NCI-H1694 (cell line): ENCODE measurements at regions not wholly inside any gene's neighbourhood (a gene's known extent, or its start where the extent isn't known, plus 50 kb on each side); places are given as distances from the start of the nearest gene placed in this dataset.

Source experiments
- DNase-seq: peaks from one replicate; lab custom pipeline; 2025; lab: John Stamatoyannopoulos, UW

DNA sequence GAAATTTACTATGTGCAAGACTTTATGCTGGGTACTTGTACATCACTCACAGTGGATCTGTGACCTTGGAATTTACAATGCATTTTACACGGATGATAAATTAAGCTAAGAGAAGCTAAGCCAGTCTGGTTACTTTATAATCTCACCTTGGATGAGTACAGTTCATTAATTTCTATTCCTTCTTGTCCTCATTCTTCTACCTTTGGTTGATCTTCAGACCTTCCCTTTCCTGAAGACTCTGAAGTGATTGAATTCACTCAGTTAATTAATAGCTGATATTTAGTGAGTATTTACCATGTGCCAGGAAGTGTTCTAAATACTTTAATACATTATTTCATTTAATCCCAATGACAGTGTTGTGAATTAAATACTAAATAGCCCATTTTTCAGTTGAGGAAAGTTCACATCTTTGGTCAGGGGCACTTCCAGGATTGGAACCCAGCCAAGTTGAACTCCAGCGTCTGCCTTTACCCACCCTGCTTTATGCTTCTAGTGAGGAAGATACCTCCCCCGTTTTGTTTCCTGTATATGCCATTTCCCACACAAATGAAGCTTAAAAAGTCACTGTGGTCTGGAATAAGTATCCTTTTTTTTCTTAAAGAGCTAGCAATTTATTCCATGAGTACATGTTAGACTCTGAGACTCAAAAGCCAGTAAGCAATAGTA is 146.6 kb downstream of the TLR5 start:
- no peak for DNase-seq

DNA sequence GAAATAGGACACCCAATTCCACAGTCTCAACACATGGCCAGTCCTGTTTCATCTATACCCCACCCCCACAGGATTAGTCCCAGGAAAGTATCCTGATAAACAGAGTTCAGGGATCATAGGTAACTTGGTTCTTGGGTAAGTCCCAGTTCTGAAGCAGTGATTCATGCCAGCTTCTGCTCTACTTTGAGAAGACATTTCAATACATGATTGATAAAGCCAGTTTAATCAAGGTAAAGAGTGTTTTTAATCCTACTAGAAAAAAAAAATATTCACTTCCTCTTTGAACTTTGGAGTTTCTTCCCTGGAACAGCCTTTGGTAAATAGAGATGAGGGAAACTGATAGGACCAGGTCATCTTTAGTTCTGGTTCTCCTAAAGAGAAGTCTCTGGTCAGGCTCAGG is 142.4 kb downstream of the TLR5 start:
- DNase-seq: no peak

DNA sequence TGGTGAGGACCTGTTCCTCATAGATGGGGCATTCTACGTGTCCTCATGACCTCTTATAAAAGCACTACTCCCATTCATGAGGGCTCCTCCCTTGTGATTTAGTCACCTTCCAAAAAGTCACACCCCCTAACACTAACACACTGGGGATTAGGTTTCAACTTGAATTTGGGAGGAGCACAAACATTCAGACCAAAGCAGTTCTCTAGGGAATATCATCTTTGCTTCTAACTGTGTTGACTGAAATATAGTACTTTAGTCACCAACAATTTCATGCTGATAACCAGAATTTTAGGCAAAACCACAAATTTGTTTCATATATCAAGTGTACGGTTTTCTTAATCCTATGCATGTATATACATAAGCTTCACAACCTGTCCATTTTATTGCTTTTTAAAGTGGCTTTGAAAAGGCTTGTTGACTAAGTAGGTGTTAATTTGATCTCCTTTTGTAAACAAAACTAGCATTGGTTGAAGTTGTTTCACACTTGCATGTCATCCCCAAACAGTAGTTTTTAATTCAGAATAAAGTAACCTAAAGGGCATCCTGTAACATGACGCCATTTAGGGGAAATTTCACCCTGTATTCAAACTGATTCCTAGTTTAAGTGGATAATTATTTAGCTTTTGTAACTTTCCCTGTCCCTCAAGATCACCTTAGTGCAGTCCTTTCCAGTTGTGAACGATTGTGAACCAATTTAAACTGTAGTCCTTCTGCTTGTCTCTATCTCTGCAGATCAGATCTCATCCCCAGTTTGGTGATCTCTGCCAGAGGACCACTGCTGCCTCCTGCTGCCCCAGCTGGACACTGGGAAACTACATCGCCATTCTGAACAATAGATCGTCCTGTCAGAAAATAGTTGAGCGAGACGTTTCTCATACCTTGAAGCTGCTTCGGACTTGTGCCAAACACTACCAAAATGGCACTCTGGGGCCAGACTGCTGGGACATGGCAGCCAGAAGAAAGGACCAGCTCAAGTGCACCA is 141.1 kb downstream of the TLR5 start:
- no peak for DNase-seq

DNA sequence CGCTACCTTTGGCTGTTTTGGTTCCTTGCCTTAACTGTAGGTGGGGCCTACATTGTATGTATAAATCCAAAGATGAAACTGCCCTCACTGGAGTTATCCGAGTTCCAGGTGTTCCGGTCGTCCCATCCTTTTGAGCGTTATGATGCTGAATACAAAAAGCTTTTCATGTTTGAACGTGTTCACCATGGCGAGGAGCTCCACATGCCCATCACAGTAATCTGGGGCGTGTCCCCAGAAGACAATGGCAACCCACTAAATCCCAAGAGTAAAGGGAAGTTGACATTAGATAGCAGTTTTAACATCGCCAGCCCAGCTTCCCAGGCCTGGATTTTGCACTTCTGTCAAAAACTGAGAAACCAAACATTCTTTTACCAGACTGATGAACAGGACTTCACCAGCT is 139.5 kb downstream of the TLR5 start:
- no peak for DNase-seq

DNA sequence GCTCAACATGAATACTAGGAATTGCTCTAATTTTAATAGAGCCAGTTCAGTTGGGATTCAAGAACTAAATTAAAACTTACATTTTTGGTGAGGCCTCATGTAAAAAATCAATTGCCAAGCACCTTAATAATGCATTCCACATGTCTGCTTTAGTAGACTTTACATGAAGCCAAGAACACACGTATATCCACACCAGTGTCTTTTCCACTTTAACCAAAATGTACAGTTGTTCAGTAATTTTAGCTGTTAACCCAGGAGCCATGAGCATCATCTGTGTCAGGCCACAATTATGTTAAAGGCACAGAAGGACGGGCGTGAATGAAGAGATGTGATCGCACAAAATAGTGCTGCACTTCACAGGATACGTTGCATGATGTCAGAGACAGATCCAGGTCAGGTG is 136.7 kb downstream of the TLR5 start:
- DNase-seq: no peak

DNA sequence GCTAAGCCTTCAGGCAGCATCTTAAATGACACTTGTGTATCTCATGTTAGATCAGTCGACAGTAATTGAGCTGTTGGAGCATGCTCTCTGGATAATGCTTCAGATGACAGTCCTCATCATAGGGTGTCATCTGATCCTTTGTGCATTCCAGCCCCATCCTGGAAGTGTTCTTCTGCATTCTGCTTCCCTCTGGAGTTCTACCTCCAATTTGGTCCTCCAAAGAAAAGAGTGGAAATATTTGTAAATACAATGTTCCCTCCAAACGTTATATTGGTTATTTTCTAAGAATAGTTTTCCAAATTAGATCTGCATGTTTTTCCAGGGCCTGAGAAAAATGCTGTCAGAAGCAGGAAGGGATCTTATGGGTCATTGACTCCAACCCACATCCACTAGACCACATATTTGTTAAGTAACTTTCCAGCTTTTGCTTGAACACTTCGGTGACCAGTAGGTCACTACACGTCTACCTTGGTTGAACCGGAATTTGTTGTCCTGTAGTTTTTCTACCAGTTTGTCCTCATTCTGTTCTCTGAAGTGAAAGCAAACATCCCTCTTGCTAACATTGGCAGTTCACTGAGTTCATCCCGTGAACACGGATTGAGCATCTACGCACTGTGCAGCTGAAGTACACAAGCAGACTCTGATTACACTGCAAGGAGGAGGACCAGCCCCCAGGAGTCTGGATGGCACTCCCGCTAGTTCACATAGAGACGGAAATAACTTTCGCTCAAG is 136.0 kb downstream of the TLR5 start:
- DNase-seq: no peak

DNA sequence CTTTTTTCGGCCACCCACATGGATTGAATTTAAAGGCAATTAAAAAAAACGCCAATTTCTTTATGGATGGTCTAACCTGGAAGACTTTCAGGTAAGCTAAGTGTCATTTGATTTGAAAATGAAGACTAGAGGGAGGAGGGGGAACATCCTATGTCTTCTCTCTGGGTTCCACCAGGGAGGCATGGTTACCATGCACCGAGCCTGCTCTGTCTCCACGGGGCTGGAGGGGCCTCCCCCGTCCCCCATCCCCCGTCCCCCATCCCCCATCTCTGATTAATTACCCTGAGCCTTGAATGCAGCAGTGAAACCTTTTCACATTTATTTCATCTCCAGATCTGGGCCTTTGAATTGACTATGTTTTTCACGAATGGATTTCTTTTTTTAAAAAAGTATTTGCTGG is 135.1 kb downstream of the TLR5 start:
- DNase-seq: no peak

DNA sequence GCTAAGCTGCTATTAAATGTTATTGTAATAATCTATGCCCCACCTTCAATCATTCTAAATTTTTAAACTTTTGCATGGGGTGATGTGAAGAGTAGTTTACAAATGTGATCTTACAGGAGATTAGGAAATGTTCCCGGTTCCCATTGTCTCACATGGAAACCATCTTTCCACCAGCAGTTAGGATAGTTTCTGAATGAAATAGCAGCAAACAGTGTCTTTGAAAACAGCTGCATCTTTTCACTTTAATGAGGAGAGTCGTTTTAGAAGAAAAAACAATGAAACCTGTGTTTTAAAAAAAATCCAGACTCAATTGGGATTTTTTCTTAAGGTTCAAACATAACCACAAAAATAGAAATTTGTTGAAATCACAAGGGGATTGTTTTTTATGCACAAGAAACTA is 134.2 kb downstream of the TLR5 start:
- DNase-seq: no peak

DNA sequence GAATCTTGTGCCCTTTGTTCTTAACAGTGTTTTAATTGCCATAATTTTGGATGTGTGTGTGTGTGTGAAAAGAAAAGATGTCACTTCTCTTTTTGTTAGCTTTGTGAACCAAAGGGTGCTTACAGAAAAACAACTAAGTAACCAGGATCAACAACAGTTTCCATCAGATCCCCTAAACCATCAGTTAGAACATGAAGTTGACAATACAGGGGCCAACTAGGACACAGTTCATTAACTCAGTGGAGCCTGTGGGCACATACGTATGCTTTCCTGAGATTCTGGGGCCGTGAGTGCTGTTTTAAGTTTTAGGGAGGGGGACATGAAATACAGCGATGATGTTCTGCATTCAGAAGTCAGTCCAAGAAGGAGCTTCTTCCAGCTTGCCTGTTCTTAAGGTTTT is 133.6 kb downstream of the TLR5 start:
- DNase-seq: no peak

DNA sequence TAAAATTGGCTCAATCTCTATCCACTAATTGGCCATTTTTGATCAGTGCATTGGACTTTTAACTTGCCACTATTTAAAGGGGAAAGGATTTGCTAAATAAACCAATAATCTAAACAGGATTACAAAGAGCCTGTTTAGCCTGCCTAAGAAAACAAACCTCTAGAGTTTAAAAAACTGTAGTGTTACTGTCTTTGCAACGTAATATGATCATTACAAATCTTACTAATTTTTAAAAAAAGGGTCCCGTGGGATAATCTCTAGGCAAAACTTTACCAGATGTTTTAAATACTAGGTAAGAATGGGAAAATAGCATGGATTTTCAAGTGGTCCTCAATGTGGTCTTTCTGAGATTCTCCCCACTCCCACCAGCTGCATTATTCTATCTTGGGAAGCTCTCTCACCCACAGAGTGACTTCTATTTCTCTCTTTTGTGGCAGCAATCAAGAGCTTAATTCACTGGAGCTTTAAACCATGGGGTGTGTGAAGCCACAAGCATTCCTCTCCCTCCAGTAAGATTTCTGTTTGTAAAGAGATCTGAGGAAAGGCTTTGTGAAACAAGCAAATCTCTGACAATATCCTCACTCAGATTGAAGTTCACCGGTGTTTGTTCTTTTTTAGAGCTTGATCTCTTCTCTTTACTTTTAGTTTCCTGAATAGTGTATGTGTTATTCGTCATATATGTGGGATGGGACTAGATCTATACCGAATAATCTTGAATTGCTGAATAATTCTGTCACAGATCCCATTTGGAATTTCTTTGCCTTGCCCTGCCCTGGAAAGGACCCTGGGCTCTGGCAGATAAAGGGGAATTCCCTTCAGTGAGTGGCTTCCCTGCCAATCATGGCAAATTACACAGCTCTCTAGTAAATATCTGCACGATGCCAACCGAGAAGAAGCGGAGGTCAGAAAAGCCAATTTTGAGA is 132.2 kb downstream of the TLR5 start:
- no peak for DNase-seq

DNA sequence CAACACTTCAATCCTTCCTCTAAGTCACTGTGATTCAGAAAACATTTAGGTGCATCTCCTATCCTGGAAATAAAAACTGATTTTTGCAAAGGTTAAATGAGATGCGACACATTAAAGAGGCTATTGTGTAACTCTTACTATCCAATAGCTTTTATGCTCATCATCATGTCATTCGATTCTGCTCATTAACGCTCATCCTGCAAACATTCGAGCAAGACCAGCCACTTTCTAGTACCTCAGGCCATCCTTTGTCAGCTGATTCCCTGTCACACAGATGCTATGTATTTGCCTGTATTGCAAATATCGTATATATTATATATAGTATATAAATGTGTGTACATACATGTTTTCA is 131.6 kb downstream of the TLR5 start:
- no peak for DNase-seq

DNA sequence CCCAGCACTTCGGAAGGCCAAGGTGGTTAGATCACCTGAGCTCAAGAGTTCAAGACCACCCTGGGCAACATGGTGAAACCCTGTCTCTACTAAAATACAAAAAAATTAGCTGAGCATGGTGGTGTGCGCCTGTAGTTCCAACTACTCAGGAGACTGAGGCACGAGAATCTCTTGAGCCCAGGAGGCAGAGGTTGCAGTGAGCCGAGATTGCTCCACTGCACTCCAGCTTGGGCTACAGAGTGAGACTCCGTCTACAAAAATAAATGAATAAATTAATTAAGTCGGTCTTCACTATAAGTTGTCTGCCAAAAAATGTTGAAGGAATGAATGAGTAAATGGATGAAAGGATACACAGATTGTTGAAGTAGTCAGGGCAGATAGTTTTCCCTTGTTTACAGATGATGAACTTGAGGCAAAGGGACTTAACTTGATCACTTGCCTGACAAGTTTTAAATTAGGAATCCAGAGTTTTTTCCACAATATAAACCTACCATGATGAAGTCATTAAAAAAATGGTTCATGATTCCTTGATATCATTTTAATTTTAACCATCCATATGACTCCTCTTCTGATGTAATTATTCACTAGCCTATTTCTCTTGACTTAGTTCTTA is 130.8 kb downstream of the TLR5 start:
- no peak for DNase-seq

DNA sequence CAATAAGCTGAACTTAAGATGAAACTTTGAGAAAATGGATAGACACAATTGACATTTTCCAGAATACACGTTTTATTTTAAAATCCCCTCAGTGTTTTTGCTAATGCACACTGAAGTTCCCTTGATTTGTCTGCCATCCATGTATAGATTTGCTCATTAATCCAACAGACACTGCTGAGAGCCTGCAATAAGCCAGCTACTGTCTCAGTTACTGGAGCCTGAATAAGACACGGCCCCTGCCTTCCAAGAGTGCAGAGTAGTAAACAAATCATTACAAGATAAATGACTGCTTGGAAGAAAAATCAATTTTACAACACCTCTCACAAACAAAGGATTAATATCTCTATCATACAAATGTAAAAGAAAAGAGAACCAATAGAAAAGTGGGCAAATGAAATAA is 130.1 kb downstream of the TLR5 start:
- DNase-seq: no peak

DNA sequence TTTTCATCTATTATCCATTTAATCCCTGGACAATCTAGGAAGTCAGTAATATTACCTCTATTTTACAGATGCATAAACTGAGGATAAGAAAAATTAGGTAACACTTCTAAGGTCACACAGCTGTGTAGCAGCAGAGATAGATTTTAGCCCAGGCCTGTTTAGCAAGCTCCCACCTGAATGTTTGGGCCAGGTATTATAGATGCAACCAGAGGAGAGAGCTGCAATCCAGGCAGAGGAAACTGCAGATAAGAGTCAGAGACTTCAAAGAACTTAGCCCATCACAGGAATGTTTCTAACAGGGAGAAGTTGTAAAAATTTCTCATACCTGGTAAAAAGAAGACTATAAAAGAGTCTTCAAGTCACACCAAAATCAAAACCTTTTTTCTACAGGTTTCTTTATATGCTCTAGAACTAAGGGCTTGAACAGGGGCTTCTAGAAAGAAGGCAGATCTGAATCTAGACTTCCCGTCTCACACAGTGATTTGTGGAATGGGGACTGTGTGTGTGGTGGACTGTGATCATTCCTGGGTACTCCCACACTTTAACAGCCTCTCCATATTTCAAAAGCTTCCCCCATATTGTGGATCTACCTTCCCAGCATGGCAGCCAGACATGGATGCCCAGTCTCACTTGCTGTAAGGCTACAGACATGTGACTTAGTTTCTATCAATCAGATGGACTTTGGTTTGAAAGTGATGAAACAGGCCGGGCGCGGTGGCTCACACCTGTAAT is 128.7 kb downstream of the TLR5 start:
- no peak for DNase-seq

DNA sequence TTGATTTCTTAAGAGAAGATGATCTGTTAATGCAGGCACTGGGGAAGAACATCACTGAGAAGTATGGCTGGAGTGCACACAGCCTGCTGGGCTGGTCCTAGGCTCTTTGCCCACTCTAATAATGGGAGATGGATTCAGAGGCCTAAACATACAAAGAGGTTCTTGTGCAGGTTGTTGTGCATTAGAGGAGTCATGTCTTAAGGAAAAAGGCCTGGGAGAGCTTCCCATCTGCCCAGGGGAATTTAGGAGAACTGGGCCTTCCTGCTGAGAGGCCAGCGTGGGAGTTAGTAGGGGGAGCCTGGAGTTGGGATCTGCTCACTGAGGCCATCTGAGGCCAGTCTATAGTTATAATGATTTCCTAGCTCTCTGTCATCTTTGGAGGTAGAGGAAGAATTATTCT is 126.7 kb downstream of the TLR5 start:
- DNase-seq: no peak

DNA sequence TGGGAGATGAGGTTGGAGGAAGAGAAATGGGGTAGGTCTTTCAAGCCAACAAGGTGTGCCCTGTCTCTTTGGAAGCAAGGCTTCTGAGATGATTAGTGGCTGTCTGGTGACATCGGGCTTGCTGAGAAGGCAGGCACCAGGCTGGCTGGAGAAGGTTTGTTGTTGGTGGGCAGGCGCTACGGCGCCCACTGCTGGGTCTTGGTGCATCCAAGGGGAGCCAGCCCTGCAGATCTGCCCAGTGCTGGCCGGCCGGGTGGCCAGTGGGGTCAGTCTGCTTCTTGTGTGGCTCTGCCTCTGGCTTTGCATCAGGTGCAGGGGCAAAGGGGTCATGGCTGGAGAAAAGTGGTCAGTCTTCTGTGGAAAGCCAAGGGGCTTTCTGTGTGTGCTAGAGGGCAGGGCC is 126.2 kb downstream of the TLR5 start:
- no peak for DNase-seq

DNA sequence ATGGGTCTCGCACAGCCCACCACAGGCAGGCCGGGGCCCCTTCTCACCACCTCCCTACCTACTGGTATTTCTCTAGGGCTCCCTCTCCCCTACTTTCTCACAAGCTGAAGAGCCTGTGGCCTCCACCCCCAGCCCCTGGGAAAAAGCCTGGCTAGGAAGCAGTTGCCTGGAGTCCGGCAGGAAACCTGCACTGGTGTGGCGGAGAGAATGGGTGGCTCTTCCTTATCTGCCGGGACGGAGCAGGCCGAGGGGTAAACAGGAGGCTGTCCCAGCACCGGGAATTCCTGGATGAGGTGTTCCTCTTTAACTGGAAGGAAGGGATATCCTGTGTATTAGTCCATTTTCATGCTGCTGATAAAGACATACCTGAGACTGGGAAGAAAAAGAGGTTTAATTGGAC is 125.8 kb downstream of the TLR5 start:
- no peak for DNase-seq

DNA sequence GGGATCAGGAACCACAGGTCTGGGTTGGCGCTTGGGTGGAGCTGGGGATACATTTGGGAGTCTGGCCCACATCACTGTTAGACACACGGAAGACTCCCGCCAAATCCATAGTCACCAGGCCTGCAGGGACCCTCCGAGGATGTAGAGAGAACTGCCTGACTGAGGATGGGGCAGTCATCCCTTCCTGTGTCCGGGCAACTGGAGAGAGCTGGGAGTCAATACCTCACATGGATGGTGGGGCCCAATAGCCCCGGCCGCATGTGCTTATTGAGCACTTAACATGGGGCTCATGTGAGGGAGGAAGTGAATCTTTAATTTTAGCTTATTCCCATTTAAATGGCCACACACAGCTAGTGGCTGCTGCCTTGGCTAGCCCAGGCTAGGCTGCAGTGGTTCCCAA is 124.5 kb downstream of the TLR5 start:
- DNase-seq: no peak

DNA sequence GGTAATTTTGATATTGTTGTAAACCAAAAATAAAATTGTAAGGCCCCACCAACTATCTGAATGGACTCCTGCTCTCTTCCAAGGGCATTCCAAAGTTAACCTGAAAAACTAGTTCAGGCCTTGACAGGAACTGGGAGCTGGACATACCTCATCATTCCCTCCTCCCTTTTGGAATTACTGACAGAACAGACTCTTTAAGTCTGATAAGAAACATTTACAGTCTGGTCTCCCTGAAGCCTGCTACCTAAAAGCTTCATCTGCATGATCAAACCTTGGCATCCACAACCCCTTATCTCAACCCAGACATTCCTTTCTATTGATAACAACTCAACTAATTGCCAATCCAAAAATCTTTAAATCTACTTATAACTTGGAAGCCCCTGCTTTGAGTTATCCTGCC is 123.8 kb downstream of the TLR5 start:
- DNase-seq: no peak

DNA sequence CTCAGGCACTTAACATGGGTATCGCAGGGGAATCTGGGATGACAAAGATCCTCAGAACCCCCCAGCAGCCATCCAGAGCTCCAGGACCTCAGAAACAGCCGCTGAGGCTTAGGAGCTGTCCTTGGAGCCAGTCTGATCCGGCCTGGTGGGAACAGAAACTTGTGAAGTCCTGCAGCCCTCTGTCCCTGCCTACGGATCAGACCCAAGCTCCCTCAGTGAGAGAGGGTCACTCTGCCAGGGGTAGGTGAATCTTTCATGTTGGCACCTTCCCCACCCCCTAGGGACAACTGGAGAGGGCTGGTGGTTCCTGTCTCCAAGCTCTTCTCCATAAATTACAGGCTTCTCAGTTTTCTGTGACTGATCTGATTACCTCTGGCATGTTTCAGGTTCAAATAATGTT is 122.3 kb downstream of the TLR5 start:
- no peak for DNase-seq
